H1 (cell line): ENCODE measurements at regions not wholly inside any gene's neighbourhood (a gene's known extent, or its start where the extent isn't known, plus 50 kb on each side); places are given as distances from the start of the nearest gene placed in this dataset.

Experiments
- CTCF ChIA-PET: fragments of 300-600 bp; sonication (Branson Sonifier 250); formaldehyde crosslinking; loops from one replicate; lab custom pipeline; 2021; ENCODE audit not compliant: partially characterized antibody; lab: Charles Lee
- POLR2A ChIA-PET: fragments of 300-600 bp; sonication (Branson Sonifier 250); formaldehyde crosslinking; loops from one replicate; lab custom pipeline; 2021; ENCODE audit warnings: inconsistent platforms; ENCODE audit not compliant: partially characterized antibody; lab: Charles Lee
- DNase-seq, 2 experiments: peaks; one replicate each; pipeline versions ENCODE4 v3.0.0 to v3.0.0-alpha.2; 2010 to 2022; ENCODE audit warnings: low spot score in 2 of 2, low read depth in 1 of 2, mixed read lengths in 1 of 2
- FAIRE-seq: peaks from 2 replicates; lab custom pipeline; 2011; peaks lifted over from hg19 to GRCh38; lab: Jason Lieb, UNC
- H2AFZ ChIP-seq: 2 replicates; pipeline ENCODE4 v1.8.1; 2012; ENCODE audit warnings: low read length, inconsistent platforms
- H2AK5ac ChIP-seq: 2 replicates; pipeline ENCODE4 v1.6.1; 2013; ENCODE audit warnings: low read depth, low read length
- H2BK120ac ChIP-seq: replicated peaks from 2 replicates; pipeline ENCODE3; 2013; ENCODE audit warnings: low read depth, low read length, inconsistent platforms
- H2BK12ac ChIP-seq: 2 replicates; pipeline ENCODE4 v1.6.1; 2013; ENCODE audit warnings: low read depth, low read length
- H2BK15ac ChIP-seq: 2 replicates; pipeline ENCODE4 v1.6.1; 2013; ENCODE audit warnings: low read length
- H2BK20ac ChIP-seq: 2 replicates; pipeline ENCODE4 v1.6.1; 2013; ENCODE audit warnings: low read length
- H2BK5ac ChIP-seq: 2 replicates; pipeline ENCODE4 v1.6.1; 2013; ENCODE audit warnings: low read depth, low read length
- H3K14ac ChIP-seq: 2 replicates; pipeline ENCODE4 v1.6.1; 2013; ENCODE audit warnings: inconsistent platforms; ENCODE audit not compliant: insufficient read length
- H3K18ac ChIP-seq: 2 replicates; pipeline ENCODE4 v1.6.1; 2013; ENCODE audit warnings: low read length; ENCODE audit errors: extremely low read depth
- H3K23ac ChIP-seq: 2 replicates; pipeline ENCODE4 v1.6.1; 2013; ENCODE audit warnings: inconsistent platforms; ENCODE audit not compliant: insufficient read length
- H3K23me2 ChIP-seq: 2 replicates; pipeline ENCODE4 v1.6.1; 2013; ENCODE audit warnings: low read depth, low read length
- H3K27ac ChIP-seq: 2 replicates; pipeline ENCODE4 v1.6.1; 2011; ENCODE audit warnings: low read depth, low read length, inconsistent platforms
- H3K27me3 ChIP-seq, 4 experiments: replicated peaks in 1 of 4; 1 replicate in 1 of 4; 2 replicates in 3 of 4; pipeline versions ENCODE4 v1.6.1 to v1.8.1; 2011 to 2013; ENCODE audit warnings: low read length in 3 of 4, mild to moderate bottlenecking in 3 of 4, inconsistent platforms in 2 of 4, mixed read lengths in 2 of 4, moderate library complexity in 1 of 4; ENCODE audit not compliant: control insufficient read depth in 3 of 4, insufficient read depth in 3 of 4; ENCODE audit errors: extremely low read depth in 1 of 4
- H3K36me3 ChIP-seq, 4 experiments: 2 replicates each; pipeline versions ENCODE4 v1.6.1 to v1.8.1; 2011 to 2013; ENCODE audit warnings: mild to moderate bottlenecking in 4 of 4, low read length in 3 of 4, moderate library complexity in 2 of 4, control low read depth in 1 of 4, inconsistent platforms in 1 of 4; ENCODE audit not compliant: insufficient read depth in 4 of 4, control insufficient read depth in 2 of 4
- H3K4ac ChIP-seq: replicated peaks from 2 replicates; pipeline ENCODE3; 2013; ENCODE audit warnings: low read length, low read depth, mixed read lengths, inconsistent platforms; ENCODE audit not compliant: insufficient read length
- H3K4me1 ChIP-seq, 4 experiments: replicated peaks in 1 of 4; 1 replicate in 1 of 4; 2 replicates in 3 of 4; pipeline versions ENCODE4 v1.6.1 to v1.8.1; 2011 to 2013; ENCODE audit warnings: low read length in 3 of 4, inconsistent platforms in 2 of 4, mixed read lengths in 1 of 4; ENCODE audit not compliant: insufficient read depth in 4 of 4, control insufficient read depth in 3 of 4
- H3K4me2 ChIP-seq, 2 experiments: 2 replicates each; pipeline versions ENCODE4 v1.6.1 to v1.8.1; 2011 to 2013; ENCODE audit warnings: low read depth in 2 of 2, low read length in 2 of 2, control low read depth in 1 of 2, inconsistent platforms in 1 of 2, mild to moderate bottlenecking in 1 of 2; ENCODE audit not compliant: insufficient read depth in 1 of 2
- H3K4me3 ChIP-seq, 4 experiments: fragments of 200-600, 300-600 bp in 1 of 4; sonication (generic), shearing (Covaris generic), sonication (Bioruptor Twin) in 1 of 4; 2 replicates each; pipeline versions ENCODE4 v1.5.1 to v1.8.1; 2011 to 2016; ENCODE audit warnings: low read length in 4 of 4, low read depth in 3 of 4, control low read depth in 2 of 4, inconsistent platforms in 2 of 4, mild to moderate bottlenecking in 2 of 4, mixed read lengths in 1 of 4, moderate library complexity in 1 of 4; ENCODE audit not compliant: insufficient read depth in 2 of 4; ENCODE audit errors: extremely low read depth in 1 of 4
- H3K56ac ChIP-seq: replicated peaks from 2 replicates; pipeline ENCODE3; 2013; ENCODE audit warnings: low read depth, mild to moderate bottlenecking, mixed read lengths, low read length, inconsistent platforms; ENCODE audit not compliant: insufficient read length
- H3K79me1 ChIP-seq: 2 replicates; pipeline ENCODE4 v1.6.1; 2013; ENCODE audit warnings: low read depth, low read length, control low read depth
- H3K79me2 ChIP-seq, 2 experiments: 2 replicates each; pipeline versions ENCODE4 v1.6.1 to v1.8.1; 2012 to 2013; ENCODE audit warnings: low read length in 2 of 2, mild to moderate bottlenecking in 2 of 2, inconsistent platforms in 1 of 2; ENCODE audit not compliant: insufficient read depth in 2 of 2, control insufficient read depth in 1 of 2
- H3K9ac ChIP-seq, 4 experiments: replicated peaks in 1 of 4; 1 replicate in 1 of 4; 2 replicates in 3 of 4; pipeline versions ENCODE4 v1.6.1 to v1.8.1; 2011 to 2013; ENCODE audit warnings: low read depth in 3 of 4, low read length in 3 of 4, control low read depth in 2 of 4, mild to moderate bottlenecking in 2 of 4, moderate library complexity in 2 of 4, inconsistent platforms in 1 of 4; ENCODE audit errors: extremely low read depth in 1 of 4
- H3K9me3 ChIP-seq, 2 experiments: 2 replicates each; pipeline versions ENCODE4 v1.6.1 to v1.8.1; 2012 to 2013; ENCODE audit warnings: mild to moderate bottlenecking in 2 of 2, moderate library complexity in 2 of 2, control low read depth in 1 of 2, inconsistent platforms in 1 of 2, low read depth in 1 of 2, low read length in 1 of 2, mixed read lengths in 1 of 2; ENCODE audit not compliant: insufficient read depth in 2 of 2
- H4K20me1 ChIP-seq, 2 experiments: replicated peaks in 1 of 2; 2 replicates each; pipeline versions ENCODE3 to v1.8.1; 2011 to 2013; ENCODE audit warnings: inconsistent platforms in 2 of 2, low read length in 2 of 2, mild to moderate bottlenecking in 1 of 2; ENCODE audit not compliant: insufficient read depth in 2 of 2, control insufficient read depth in 1 of 2
- H4K5ac ChIP-seq: 2 replicates; pipeline ENCODE4 v1.6.1; 2013; ENCODE audit warnings: low read length, low read depth, mixed read lengths, inconsistent platforms; ENCODE audit not compliant: insufficient read length
- H4K8ac ChIP-seq: 2 replicates; pipeline ENCODE4 v1.8.0; 2013; ENCODE audit warnings: mild to moderate bottlenecking, moderate library complexity, low read length, inconsistent platforms; ENCODE audit not compliant: insufficient read depth; ENCODE audit errors: extremely low read depth
- H4K91ac ChIP-seq: replicated peaks from 2 replicates; pipeline ENCODE3; 2013; ENCODE audit warnings: low read length, mixed read lengths, inconsistent platforms; ENCODE audit not compliant: insufficient read length
- BRCA1 ChIP-seq: IDR thresholded peaks from 2 replicates; pipeline ENCODE4 v1.6.1; 2012; ENCODE audit warnings: low read depth, low read length, improper control_type of control experiment
- CEBPB ChIP-seq: IDR thresholded peaks from 2 replicates; pipeline ENCODE4 v1.6.1; 2012; ENCODE audit warnings: low read depth, low read length
- EGR1 ChIP-seq: IDR thresholded peaks from 2 replicates; pipeline ENCODE4 v1.6.1; 2011; ENCODE audit warnings: low read depth, low read length, borderline replicate concordance
- EP300 ChIP-seq, 2 experiments: IDR thresholded peaks; 1 replicate in 1 of 2; 2 replicates in 1 of 2; pipeline ENCODE4 v1.6.1; 2011 to 2012; ENCODE audit warnings: low read depth in 2 of 2, low read length in 2 of 2, mild to moderate bottlenecking in 2 of 2, borderline replicate concordance in 1 of 2, inconsistent platforms in 1 of 2, moderate library complexity in 1 of 2
- EZH2 ChIP-seq: fragments of 200-600 bp; sonication (generic); IDR thresholded peaks from 2 replicates; pipeline ENCODE4 v1.7.1; 2012; ENCODE audit warnings: low read depth, mild to moderate bottlenecking, moderate library complexity, low read length, inconsistent platforms; ENCODE audit not compliant: severe bottlenecking
- HDAC6 ChIP-seq: IDR thresholded peaks from one replicate; pipeline ENCODE4 v1.7.1; 2012; ENCODE audit warnings: low read depth, mild to moderate bottlenecking, inconsistent platforms, low read length, moderate library complexity
- POU5F1 ChIP-seq: IDR thresholded peaks from 2 replicates; pipeline ENCODE4 v1.6.1; 2011; ENCODE audit warnings: low read depth, mild to moderate bottlenecking, low read length, moderate library complexity
- SP2 ChIP-seq: IDR thresholded peaks from 2 replicates; pipeline ENCODE4 v1.6.1; 2012; ENCODE audit warnings: mild to moderate bottlenecking, low read length, inconsistent platforms
- SUZ12 ChIP-seq: fragments of 200-600 bp; sonication (generic); IDR thresholded peaks from 2 replicates; pipeline ENCODE4 v1.6.1; 2012; ENCODE audit warnings: mild to moderate bottlenecking, inconsistent platforms, low read length, moderate library complexity, mixed read lengths
- TCF12 ChIP-seq: IDR thresholded peaks from 2 replicates; pipeline ENCODE4 v1.6.1; 2011; ENCODE audit warnings: low read depth, mild to moderate bottlenecking, low read length
- WGBS, 2 experiments: shearing (Covaris generic) in 1 of 2; methylation state at CpG; one replicate each; pipeline versions ENCODE4 v1.1.6 to v1.1.7; 2013 to 2015; ENCODE audit warnings: low lambda C conversion rate in 2 of 2, mixed read lengths in 2 of 2, inconsistent platforms in 1 of 2, low coverage in 1 of 2, missing lambda C conversion rate in 1 of 2; ENCODE audit not compliant: insufficient replicate concordance in 2 of 2, insufficient coverage in 1 of 2, insufficient read length in 1 of 2; ENCODE audit errors: extremely low coverage in 1 of 2, missing lambda C conversion rate in 1 of 2; 5-methylcytosine and 5-hydroxymethylcytosine counted together
- TF ChIP-seq, protein P1 (sequence below): IDR thresholded peaks from 2 replicates; pipeline ENCODE4 v1.6.1; 2011; ENCODE audit warnings: low read depth, mild to moderate bottlenecking, low read length; ENCODE audit not compliant: insufficient read depth
- TF ChIP-seq, protein P2 (sequence below): IDR thresholded peaks from 2 replicates; pipeline ENCODE4 v1.6.1; 2012; ENCODE audit warnings: inconsistent platforms

DNA sequence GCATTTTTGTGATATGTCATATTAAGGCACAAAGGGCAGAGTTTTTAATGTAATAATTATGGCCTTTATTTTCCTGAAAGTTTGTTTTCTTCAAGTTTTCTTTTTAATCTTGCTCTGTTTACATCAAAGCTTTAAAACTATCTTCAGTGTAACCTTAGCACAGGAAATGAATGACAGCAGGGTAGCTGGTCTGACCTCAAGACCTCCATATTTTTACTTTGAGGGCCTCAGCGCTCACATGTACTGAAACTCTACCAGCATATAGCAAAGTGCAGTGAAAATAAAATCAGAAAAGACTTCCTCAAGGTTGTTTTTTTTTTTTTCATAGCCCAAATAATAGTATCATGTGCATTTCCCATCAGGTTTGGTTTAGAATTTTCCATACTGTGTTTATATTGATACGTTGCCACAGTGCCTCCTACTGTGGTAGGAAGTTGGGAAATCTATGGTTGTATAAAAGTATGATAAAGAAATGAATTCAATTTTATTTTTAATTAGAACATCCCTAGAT, 163.4 kb downstream of the UBE2E3 start:
- Histone ChIP-seq H4K91ac (no peak overlapping the region), H3K23ac (no peak overlapping the region), H3K4me3 (no peak overlapping the region), H4K5ac (no peak overlapping the region), H2AFZ (no peak overlapping the region), H3K27me3 (no peaks in the 10 kb centered on the region), H3K36me3 (no peaks in the 10 kb centered on the region), H2BK5ac (no peak overlapping the region), H3K9me3 (peaks cover 0 to 4% of the 10 kb centered on the region in 2 experiments; a peak in 1 of 4 replicates), H3K79me2 (no peaks in the 10 kb centered on the region), H2AK5ac (no peak overlapping the region), H3K4me2 (no peak overlapping the region), H4K20me1 (no peaks in the 10 kb centered on the region), H4K8ac (no peak overlapping the region), H2BK20ac (no peak overlapping the region), H3K18ac (no peak overlapping the region), H3K9ac (no peak overlapping the region), H3K27ac (no peak overlapping the region), H3K23me2 (no peaks in the 10 kb centered on the region), H3K4me1 (no peaks in the 10 kb centered on the region), H3K79me1 (no peaks in the 10 kb centered on the region), H2BK12ac (no peak overlapping the region), H3K56ac (no peak overlapping the region), H2BK120ac (no peak overlapping the region), H2BK15ac (no peak overlapping the region), H3K4ac (no peak overlapping the region), H3K14ac (no peak overlapping the region)
- ChIA-PET CTCF (interaction anchor here (2.1 to 2.7 kb wide), 2 partner anchors 35 to 324 kb away, joined by 5 to 8 read pairs; no protein-coding TSS in a partner anchor), POLR2A (interaction anchor here (0.6 kb wide), 1 partner anchor 35 kb away, joined by 3 read pairs; no protein-coding TSS in a partner anchor)
- TF ChIP-seq, protein P1, sequence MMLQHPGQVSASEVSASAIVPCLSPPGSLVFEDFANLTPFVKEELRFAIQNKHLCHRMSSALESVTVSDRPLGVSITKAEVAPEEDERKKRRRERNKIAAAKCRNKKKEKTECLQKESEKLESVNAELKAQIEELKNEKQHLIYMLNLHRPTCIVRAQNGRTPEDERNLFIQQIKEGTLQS = no peak
- TF ChIP-seq EZH2 (no peak), HDAC6 (no peak), EP300 (IDR thresholded peaks at IDR 0.05; ENCODE audit: borderline replicate concordance in 1 of 2, low read depth in 2 of 2, low read length in 2 of 2) (no peak), SP2 (no peak), EGR1 (no peak), TCF12 (no peak), POU5F1 (no peak), BRCA1 (no peak), CEBPB (no peak), SUZ12 (no peak)
- TF ChIP-seq, protein P2, sequence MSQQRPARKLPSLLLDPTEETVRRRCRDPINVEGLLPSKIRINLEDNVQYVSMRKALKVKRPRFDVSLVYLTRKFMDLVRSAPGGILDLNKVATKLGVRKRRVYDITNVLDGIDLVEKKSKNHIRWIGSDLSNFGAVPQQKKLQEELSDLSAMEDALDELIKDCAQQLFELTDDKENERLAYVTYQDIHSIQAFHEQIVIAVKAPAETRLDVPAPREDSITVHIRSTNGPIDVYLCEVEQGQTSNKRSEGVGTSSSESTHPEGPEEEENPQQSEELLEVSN = no peak
- WGBS, 2 experiments = 92% methylated on average over 2 of the region's 2 CpGs; no CpG with 5 or more reads in 1 of the 2 experiments
- no peak for DNase-seq
- FAIRE-seq = no peak
